ENCODE measurements at regions not wholly inside any gene's neighbourhood (a gene's known extent, or its start where the extent isn't known, plus 50 kb on each side); places are given as distances from the start of the nearest gene placed in this dataset.

- Histone ChIP-seq H4K8ac (replicated peaks; ENCODE audit: insufficient read length, low read depth, low read length) (no peak overlapping the region), H2BK12ac (ENCODE audit: insufficient read length, low read depth, low read length) (no peak overlapping the region), H3K79me2 (ENCODE audit: insufficient read depth, low read length) (no peaks in the 10 kb centered on the region), H3K18ac (ENCODE audit: insufficient read length, low read depth, low read length) (no peak overlapping the region), H2AK5ac (ENCODE audit: insufficient read length, low read length) (no peak overlapping the region), H2BK120ac (ENCODE audit: low read depth, low read length, poor library complexity, severe bottlenecking) (no peak overlapping the region), H3K79me1 (ENCODE audit: insufficient read depth, low read depth, low read length, poor library complexity, severe bottlenecking) (no peaks in the 10 kb centered on the region), H3T11ph (ENCODE audit: low read length) (no peak overlapping the region), H4K20me1 (ENCODE audit: control insufficient read depth, insufficient read depth, insufficient read length) (no peaks in the 10 kb centered on the region), H3K9ac (ENCODE audit: extremely low read depth, insufficient read length, low read length) (no peak overlapping the region), H3K27me3 (ENCODE audit: insufficient read depth, low read length) (no peaks in the 10 kb centered on the region), H2BK20ac (ENCODE audit: low read depth, low read length, poor library complexity, severe bottlenecking) (no peak overlapping the region), H2BK5ac (ENCODE audit: insufficient read length, low read length) (no peak overlapping the region), H3K9me3 (ENCODE audit: control insufficient read depth, low read depth, low read length) (no peaks in the 10 kb centered on the region), H2BK15ac (ENCODE audit: low read depth, low read length) (no peak overlapping the region), H3K23me2 (ENCODE audit: insufficient read length, low read depth, low read length, poor library complexity, severe bottlenecking) (no peaks in the 10 kb centered on the region), H3K56ac (ENCODE audit: insufficient read length, low read depth, low read length) (no peak overlapping the region), H2AFZ (ENCODE audit: low read length) (no peak overlapping the region), H4K5ac (ENCODE audit: insufficient read length, low read depth, low read length) (no peak overlapping the region), H3K23ac (ENCODE audit: insufficient read length, low read depth, low read length) (no peak overlapping the region), H3K4me1 (ENCODE audit: insufficient read depth, low read length) (peaks cover 2% of the 10 kb centered on the region; the same call in 1 of the 2 replicates), H4K91ac (ENCODE audit: insufficient read length, low read depth, low read length) (no peak overlapping the region), H3K4me2 (ENCODE audit: insufficient read depth, insufficient read length, low read length) (no peak overlapping the region), H3K14ac (ENCODE audit: insufficient read depth, low read length) (no peak overlapping the region), H3K4ac (ENCODE audit: low read depth, low read length) (no peak overlapping the region), H3K27ac (ENCODE audit: insufficient read length, low read depth, low read length) (no peak overlapping the region)
- no peak for DNase-seq
- Mint-ChIP-seq H3K4me3 (no peak overlapping the region), H3K9me3 (peaks cover 0 to 3% of the 10 kb centered on the region in 2 experiments; a peak in 2 of 5 replicates), H3K27me3 (ENCODE audit: low read depth) (no peaks in the 10 kb centered on the region), H3K4me1 (peaks cover 6% of the 10 kb centered on the region in 2 experiments; a peak in 2 of 4 replicates), H3K27ac (no peak overlapping the region), H3K36me3 (ENCODE audit: insufficient read depth in 1 of 3, low read depth in 3 of 3) (peaks cover 0 to under 1% (median 0%) of the 10 kb centered on the region in 3 experiments; a peak in 2 of 7 replicates)
- no CpG with 5 or more reads among the region's 4 CpGs for WGBS (ENCODE audit: extremely low coverage, insufficient read length, low lambda C conversion rate)
- TF ChIP-seq CTCF (conservative IDR thresholded peaks at IDR 0.05), result no peak
These were observed 293.2 kb upstream of the DCC start for GRCh38 chr18:52046842-52047241.
